ENCODE measurements at regions not wholly inside any gene's neighbourhood (a gene's known extent, or its start where the extent isn't known, plus 50 kb on each side); places are given as distances from the start of the nearest gene placed in this dataset.
A peak's percentile ranks its signal among the peaks of the same experiment; 100 is the strongest.
"Not testable (repeated sequence)": the region's sequence is repeated elsewhere in the genome, so short reads cannot be mapped to it uniquely, and the experiment has no call there.

- DNase-seq (ENCODE audit: low read depth): no peak
These were observed 51.6 kb upstream of the MPP7 start for GRCh38 chr10:28354511-28354910.

GRCh38 chr10:28355376-28355775 is 52.5 kb upstream of the MPP7 start:
- DNase-seq (ENCODE audit: low read depth): no peak

GRCh38 chr10:28359334-28359733 is 56.5 kb upstream of the MPP7 start:
- no peak for DNase-seq (ENCODE audit: low read depth)

GRCh38 chr10:28360175-28360574 is 57.3 kb upstream of the MPP7 start:
- DNase-seq (ENCODE audit: low read depth): no peak

GRCh38 chr10:28363376-28363775 is 60.5 kb upstream of the MPP7 start:
- DNase-seq (ENCODE audit: low read depth): no peak

- no peak for DNase-seq (ENCODE audit: low read depth)
These were observed 63.0 kb upstream of the MPP7 start for GRCh38 chr10:28365840-28366239.

- no peak for DNase-seq (ENCODE audit: low read depth)
These were observed 64.1 kb upstream of the MPP7 start for GRCh38 chr10:28366994-28367393.

GRCh38 chr10:28367413-28367812 is 64.5 kb upstream of the MPP7 start:
- no peak for DNase-seq (ENCODE audit: low read depth)

GRCh38 chr10:28367929-28368484 is 65.1 kb upstream of the MPP7 start:
- no peak for DNase-seq (ENCODE audit: low read depth)

GRCh38 chr10:28370107-28370835 is 67.4 kb upstream of the MPP7 start:
- DNase-seq (ENCODE audit: low read depth): no peak

- not testable (repeated sequence) for DNase-seq (ENCODE audit: low read depth)
These were observed 68.8 kb upstream of the MPP7 start for GRCh38 chr10:28371638-28372037.

GRCh38 chr10:28374036-28374435 is 71.2 kb upstream of the MPP7 start:
- no peak for DNase-seq (ENCODE audit: low read depth)

GRCh38 chr10:28375399-28376354 is 72.8 kb upstream of the MPP7 start:
- DNase-seq (ENCODE audit: low read depth): peak; percentile 48

- DNase-seq (ENCODE audit: low read depth): no peak
These were observed 76.2 kb upstream of the MPP7 start for GRCh38 chr10:28378986-28379585.

- DNase-seq (ENCODE audit: low read depth): no peak
These were observed 78.6 kb upstream of the MPP7 start for GRCh38 chr10:28381466-28381865.

GRCh38 chr10:28381903-28382347 is 79.1 kb upstream of the MPP7 start:
- peak; percentile 80 for DNase-seq (ENCODE audit: low read depth)

GRCh38 chr10:28382525-28383269 is 79.8 kb upstream of the MPP7 start:
- DNase-seq (ENCODE audit: low read depth): peak; percentile 55

- DNase-seq (ENCODE audit: low read depth): no peak
These were observed 81.7 kb upstream of the MPP7 start for GRCh38 chr10:28384557-28384956.

- no peak for DNase-seq (ENCODE audit: low read depth)
These were observed 83.1 kb upstream of the MPP7 start for GRCh38 chr10:28385748-28386502.

GRCh38 chr10:28386503-28386868 is 83.6 kb upstream of the MPP7 start:
- DNase-seq (ENCODE audit: low read depth): no peak

GRCh38 chr10:28387140-28387539 is 84.3 kb upstream of the MPP7 start:
- DNase-seq (ENCODE audit: low read depth): no peak

Measured in non-pigmented ciliary epithelial cell (primary cell).